Lung (tissue), 11 donors: ENCODE measurements at regions not wholly inside any gene's neighbourhood (a gene's known extent, or its start where the extent isn't known, plus 50 kb on each side); places are given as distances from the start of the nearest gene placed in this dataset.
A peak's percentile ranks its signal among the peaks of the same experiment; 100 is the strongest.

Source experiments
- ATAC-seq: fragments of 200-7000 bp; cut with Tn5 transposase; one replicate; pipeline ENCODE4 v1.9.1; 2020; ENCODE audit warnings: moderate number of reproducible peaks; ENCODE audit not compliant: insufficient read depth, low FRiP score
- DNase-seq, 3 donors: peaks; one replicate each; pipeline ENCODE4 v3.0.0-alpha.2; 2013 to 2017
- H3K27ac ChIP-seq, 2 donors: one replicate each; pipeline ENCODE4 v1.5.1; 2013; ENCODE audit warnings: mild to moderate bottlenecking in 2 of 2, moderate library complexity in 2 of 2, control low read depth in 1 of 2, inconsistent platforms in 1 of 2, low read depth in 1 of 2, low read length in 1 of 2
- H3K27me3 ChIP-seq, 3 donors: one replicate each; pipeline ENCODE4 v1.5.1; 2013; ENCODE audit warnings: low read length in 2 of 3; ENCODE audit not compliant: control insufficient read depth in 3 of 3, insufficient read depth in 3 of 3
- H3K36me3 ChIP-seq, 4 donors: one replicate each; pipeline ENCODE4 v1.5.1; 2013; ENCODE audit warnings: low read length in 4 of 4, mild to moderate bottlenecking in 1 of 4, moderate library complexity in 1 of 4; ENCODE audit not compliant: control insufficient read depth in 4 of 4, insufficient read depth in 4 of 4
- H3K4me1 ChIP-seq, 5 donors: one replicate each; pipeline ENCODE4 v1.5.1; 2013; ENCODE audit warnings: low read length in 5 of 5, mild to moderate bottlenecking in 2 of 5, moderate library complexity in 1 of 5; ENCODE audit not compliant: control insufficient read depth in 5 of 5, insufficient read depth in 5 of 5
- H3K4me3 ChIP-seq: one replicate; pipeline ENCODE4 v1.5.1; 2013; ENCODE audit warnings: mild to moderate bottlenecking, control low read depth, moderate library complexity
- H3K9ac ChIP-seq, 2 donors: one replicate each; pipeline ENCODE4 v1.5.1; 2013; ENCODE audit warnings: low read length in 2 of 2, control low read depth in 1 of 2; ENCODE audit not compliant: insufficient read depth in 1 of 2
- H3K9me3 ChIP-seq, 4 donors: one replicate each; pipeline ENCODE4 v1.5.1; 2013; ENCODE audit warnings: low read length in 3 of 4, mild to moderate bottlenecking in 1 of 4, moderate library complexity in 1 of 4; ENCODE audit not compliant: control insufficient read depth in 4 of 4, insufficient read depth in 3 of 4
- CTCF ChIP-seq: IDR thresholded peaks from 2 replicates; pipeline ENCODE4 v1.5.1; 2012; ENCODE audit warnings: mild to moderate bottlenecking; ENCODE audit errors: control extremely low read depth, extremely low read depth
- WGBS, 2 donors: extraction: QIAGEN DNeasy Blood & Tissue Kit; methylation state at CpG; one replicate each; pipeline ENCODE4 v1.1.7; 2013; 5-methylcytosine and 5-hydroxymethylcytosine counted together
- donor health status: control.
- donor health status: control.
- donor health status: Bipolar disorder and iron deficiency.
- donor health status: healthy.
- donor health status: DM: yes; HTN: yes; CAD: no.

DNA sequence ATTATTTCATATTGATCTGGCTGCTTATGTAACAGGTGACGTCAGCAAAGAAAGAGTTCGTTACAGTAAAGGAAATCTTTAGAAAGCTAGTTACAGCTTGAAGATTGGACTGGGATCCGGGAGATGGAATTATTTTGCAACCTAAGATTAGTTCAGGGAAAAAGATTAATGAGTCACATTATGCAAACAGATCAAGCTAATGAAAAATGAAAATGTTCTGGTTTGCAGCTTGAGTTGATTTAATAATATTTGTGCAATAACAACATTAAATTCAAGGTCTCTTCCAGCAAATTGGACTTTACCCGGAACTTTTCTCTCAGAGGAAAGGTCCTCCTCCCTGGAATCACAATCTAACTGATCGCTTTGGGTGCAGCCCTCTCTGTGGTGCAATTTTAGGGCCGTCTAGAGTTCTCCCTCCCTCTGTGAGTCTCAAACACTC lies 119.5 kb downstream of the OTUD1 start:
- Histone ChIP-seq H3K4me1 (no peaks in the 10 kb centered on the region), H3K9ac (no peak overlapping the region), H3K27me3 (no peaks in the 10 kb centered on the region), H3K27ac (no peak overlapping the region), H3K9me3 (peaks cover 0 to 3% (median 2%) of the 10 kb centered on the region in 4 donors), H3K4me3 (no peak overlapping the region), H3K36me3 (no peaks in the 10 kb centered on the region)
- no peak for DNase-seq
- ATAC-seq = no peak
- TF ChIP-seq CTCF = no peak
- 72 to 75% methylated on average over 6 of the region's 6 CpGs for WGBS, 2 donors

DNA sequence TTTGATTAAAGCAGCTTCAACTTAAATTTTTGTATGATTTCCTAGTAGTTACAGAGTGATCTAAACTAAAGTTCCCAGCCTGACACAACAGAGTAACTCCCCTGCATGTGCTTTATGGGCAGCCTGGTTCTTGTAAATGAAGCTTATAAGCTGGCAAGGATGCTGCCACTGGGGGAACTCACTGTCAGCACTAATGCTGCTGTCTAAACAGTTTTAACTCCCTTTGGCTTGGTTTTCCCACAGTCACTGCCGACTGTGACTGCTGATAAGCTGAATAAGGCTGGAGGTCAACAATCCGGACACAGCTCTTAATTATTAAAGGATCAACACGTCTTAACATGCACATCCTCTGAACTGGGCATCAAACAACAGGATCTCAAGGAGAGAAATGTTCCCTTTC lies 130.1 kb downstream of the OTUD1 start:
- TF ChIP-seq CTCF = no peak
- H3K4me3 ChIP-seq = no peak overlapping the region
- WGBS, 2 donors = 43 to 56% methylated on average over 3 of the region's 3 CpGs
- no peaks in the 10 kb centered on the region for H3K36me3 ChIP-seq
- peaks cover 0 to 10% (median 7%) of the 10 kb centered on the region in 4 donors for H3K9me3 ChIP-seq
- H3K27ac ChIP-seq = no peak overlapping the region
- no peaks in the 10 kb centered on the region for H3K4me1 ChIP-seq
- no peak for ATAC-seq
- no peak overlapping the region for H3K9ac ChIP-seq
- DNase-seq = peak in 2 of 3 donors; percentile 7 to 31
- no peaks in the 10 kb centered on the region for H3K27me3 ChIP-seq

GRCh38 chr10:23571884-23572283 lies 133.0 kb downstream of the OTUD1 start:
- Histone ChIP-seq H3K36me3 (no peaks in the 10 kb centered on the region), H3K9ac (no peak overlapping the region), H3K27ac (no peak overlapping the region), H3K4me1 (no peaks in the 10 kb centered on the region), H3K27me3 (no peaks in the 10 kb centered on the region), H3K4me3 (no peak overlapping the region), H3K9me3 (peaks cover 0 to 10% (median 7%) of the 10 kb centered on the region in 4 donors)
- no peak for DNase-seq
- no peak for TF ChIP-seq CTCF
- no peak for ATAC-seq

- H3K27ac ChIP-seq = no peak overlapping the region
- H3K9ac ChIP-seq = no peak overlapping the region
- DNase-seq (no peak), ATAC-seq (no peak)
- WGBS, 2 donors = 92 to 98% methylated on average over 2 of the region's 2 CpGs
- no peaks in the 10 kb centered on the region for H3K4me1 ChIP-seq
- TF ChIP-seq CTCF = no peak
- H3K9me3 ChIP-seq = peaks cover 0 to 5% (median 0%) of the 10 kb centered on the region in 4 donors
- H3K36me3 ChIP-seq = no peaks in the 10 kb centered on the region
- no peak overlapping the region for H3K4me3 ChIP-seq
- H3K27me3 ChIP-seq = peaks cover 0 to 5% (median 0%) of the 10 kb centered on the region in 3 donors
Measured at GRCh38 chr10:23581906-23582450, 143.1 kb downstream of the OTUD1 start.
